ENCODE measurements at regions not wholly inside any gene's neighbourhood (a gene's known extent, or its start where the extent isn't known, plus 50 kb on each side); places are given as distances from the start of the nearest gene placed in this dataset.

DNA sequence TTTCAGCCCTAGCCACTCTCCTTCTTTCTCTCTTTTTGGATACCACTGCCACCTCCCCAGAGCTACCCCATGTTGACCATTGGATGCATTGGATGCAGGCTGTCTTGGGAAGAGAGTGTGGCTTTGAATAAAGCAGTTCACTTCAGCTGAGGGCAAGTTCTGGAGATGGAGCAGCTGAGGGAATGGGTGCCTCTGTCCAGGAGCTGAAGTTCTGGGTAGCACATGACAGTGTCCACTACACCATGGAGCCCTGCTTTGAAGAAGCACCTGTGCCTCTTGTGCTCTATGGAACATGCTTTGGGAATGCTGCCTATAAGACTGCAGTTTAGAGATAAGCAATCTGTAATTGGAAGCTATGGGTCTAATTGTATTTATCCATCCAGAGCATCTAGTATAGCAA lies 1028.7 kb downstream of the TYW1 start:
- intact Hi-C loops (cut with DNase I), result no loop called here
- Histone ChIP-seq H3K36me3 (no peaks in the 10 kb centered on the region), H3K4me1 (no peaks in the 10 kb centered on the region), H3K9me3 (peaks cover 0 to 10% (median 3%) of the 10 kb centered on the region in 4 donors), H3K27ac (replicated peaks in 1 of 4) (no peak overlapping the region), H3K4me3 (no peak overlapping the region), H3K27me3 (no peaks in the 10 kb centered on the region)
- no peak for DNase-seq (ENCODE audit: extremely low spot score)
- TF ChIP-seq POLR2AphosphoS5 (IDR thresholded peaks at IDR 0.05) (no peak), CTCF (IDR thresholded peaks at IDR 0.05) (no peak), EP300 (IDR thresholded peaks at IDR 0.05) (no peak), POLR2A (IDR thresholded peaks at IDR 0.05; ENCODE audit: low read depth) (no peak)

GRCh38 chr7:68030530-68030929 lies 1033.9 kb downstream of the TYW1 start:
- WGBS, result 89% methylated on average over 3 of the region's 3 CpGs
- Histone ChIP-seq H3K9me3 (peaks cover 0 to 16% (median 8%) of the 10 kb centered on the region in 4 donors), H3K4me3 (no peak overlapping the region), H3K4me1 (no peaks in the 10 kb centered on the region), H3K27me3 (no peaks in the 10 kb centered on the region), H3K27ac (replicated peaks in 1 of 4) (no peak overlapping the region), H3K36me3 (no peaks in the 10 kb centered on the region)
- no peak for TF ChIP-seq EP300 (IDR thresholded peaks at IDR 0.05)
- TF ChIP-seq CTCF (IDR thresholded peaks at IDR 0.05), result no peak
- no peak for TF ChIP-seq POLR2A (IDR thresholded peaks at IDR 0.05; ENCODE audit: low read depth)
- TF ChIP-seq POLR2AphosphoS5 (IDR thresholded peaks at IDR 0.05), result no peak
- no peak for DNase-seq (ENCODE audit: extremely low spot score)
- intact Hi-C loops (cut with DNase I), result no loop called here

- intact Hi-C loops (cut with DNase I), result no loop called here
- Histone ChIP-seq H3K9me3 (peaks cover 0 to 16% (median 8%) of the 10 kb centered on the region in 4 donors), H3K4me3 (no peak overlapping the region), H3K36me3 (no peaks in the 10 kb centered on the region), H3K27me3 (no peaks in the 10 kb centered on the region), H3K27ac (replicated peaks in 1 of 4) (no peak overlapping the region), H3K4me1 (no peaks in the 10 kb centered on the region)
- TF ChIP-seq POLR2AphosphoS5 (IDR thresholded peaks at IDR 0.05), result no peak
- no peak for TF ChIP-seq POLR2A (IDR thresholded peaks at IDR 0.05; ENCODE audit: low read depth)
- TF ChIP-seq EP300 (IDR thresholded peaks at IDR 0.05), result no peak
- TF ChIP-seq CTCF (IDR thresholded peaks at IDR 0.05), result no peak
- 64% methylated on average over 5 of the region's 5 CpGs for WGBS
- DNase-seq (ENCODE audit: extremely low spot score), result no peak
These were observed 1034.7 kb downstream of the TYW1 start for GRCh38 chr7:68031180-68031943.

- no peak for TF ChIP-seq POLR2A (IDR thresholded peaks at IDR 0.05; ENCODE audit: low read depth)
- no peak for TF ChIP-seq CTCF (IDR thresholded peaks at IDR 0.05)
- no peak for TF ChIP-seq EP300 (IDR thresholded peaks at IDR 0.05)
- TF ChIP-seq POLR2AphosphoS5 (IDR thresholded peaks at IDR 0.05), result no peak
- no peaks in the 10 kb centered on the region for H3K9me3 ChIP-seq
- H3K27me3 ChIP-seq, result no peaks in the 10 kb centered on the region
- H3K4me1 ChIP-seq, result no peaks in the 10 kb centered on the region
- DNase-seq (ENCODE audit: extremely low spot score), result no peak
- H3K36me3 ChIP-seq, result no peaks in the 10 kb centered on the region
- H3K27ac ChIP-seq (replicated peaks in 1 of 4), result no peak overlapping the region
- intact Hi-C loops (cut with DNase I), result no loop called here
- no peak overlapping the region for H3K4me3 ChIP-seq
- 54% methylated on average over 4 of the region's 4 CpGs for WGBS
These were observed 1042.1 kb downstream of the TYW1 start for GRCh38 chr7:68038621-68039314.

Data from esophagus muscularis mucosa (tissue), 4 donors.